HUES6 (cell line): ENCODE measurements at regions not wholly inside any gene's neighbourhood (a gene's known extent, or its start where the extent isn't known, plus 50 kb on each side); places are given as distances from the start of the nearest gene placed in this dataset.
"Not testable (repeated sequence)": the region's sequence is repeated elsewhere in the genome, so short reads cannot be mapped to it uniquely, and the experiment has no call there.

Experiments
- H3K27ac ChIP-seq: 2 replicates; pipeline ENCODE4 v1.7.0; 2013; ENCODE audit warnings: low read depth, mild to moderate bottlenecking, low read length, inconsistent platforms
- H3K27me3 ChIP-seq: 2 replicates; pipeline ENCODE4 v1.6.1; 2013; ENCODE audit warnings: low read length; ENCODE audit not compliant: control insufficient read depth, insufficient read depth
- H3K36me3 ChIP-seq: 2 replicates; pipeline ENCODE4 v1.6.1; 2013; ENCODE audit warnings: low read length; ENCODE audit not compliant: control insufficient read depth, insufficient read depth
- H3K4me1 ChIP-seq: 2 replicates; pipeline ENCODE4 v1.6.1; 2013; ENCODE audit warnings: low read length; ENCODE audit not compliant: control insufficient read depth, insufficient read depth
- H3K4me3 ChIP-seq: 2 replicates; pipeline ENCODE4 v1.5.1; 2013; ENCODE audit warnings: low read depth, low read length
- H3K9ac ChIP-seq: one replicate; pipeline ENCODE4 v1.6.1; 2013; ENCODE audit warnings: mild to moderate bottlenecking, low read length
- H3K9me3 ChIP-seq: 2 replicates; pipeline ENCODE4 v1.6.1; 2013; ENCODE audit warnings: low read depth, low read length; ENCODE audit not compliant: control insufficient read depth, insufficient read depth

DNA sequence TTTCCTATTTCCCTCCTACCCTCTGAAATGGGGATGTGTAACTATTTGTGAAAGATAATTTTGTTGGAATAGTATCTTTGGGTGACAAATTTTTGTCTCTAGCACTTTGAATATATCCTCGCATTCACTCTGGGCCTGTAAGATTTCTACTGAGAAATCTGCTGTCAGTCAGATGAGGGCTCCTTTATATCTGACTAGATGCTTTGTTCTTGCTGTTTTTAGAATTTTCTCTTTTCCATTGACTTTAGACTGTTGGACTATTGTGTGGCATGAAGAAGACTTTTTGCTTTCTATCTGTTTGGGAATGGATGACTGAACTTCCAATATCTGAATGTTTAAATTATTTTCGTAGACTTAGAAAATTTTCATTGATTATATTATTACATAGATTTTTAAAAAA, 54.2 kb upstream of the GRID2 start:
- Histone ChIP-seq H3K27ac (no peak overlapping the region), H3K36me3 (no peaks in the 10 kb centered on the region), H3K9me3 (peaks cover 49% of the 10 kb centered on the region), H3K4me1 (no peaks in the 10 kb centered on the region), H3K27me3 (no peaks in the 10 kb centered on the region; the same call in 1 of the 2 replicates), H3K4me3 (no peak overlapping the region), H3K9ac (no peak overlapping the region)

DNA sequence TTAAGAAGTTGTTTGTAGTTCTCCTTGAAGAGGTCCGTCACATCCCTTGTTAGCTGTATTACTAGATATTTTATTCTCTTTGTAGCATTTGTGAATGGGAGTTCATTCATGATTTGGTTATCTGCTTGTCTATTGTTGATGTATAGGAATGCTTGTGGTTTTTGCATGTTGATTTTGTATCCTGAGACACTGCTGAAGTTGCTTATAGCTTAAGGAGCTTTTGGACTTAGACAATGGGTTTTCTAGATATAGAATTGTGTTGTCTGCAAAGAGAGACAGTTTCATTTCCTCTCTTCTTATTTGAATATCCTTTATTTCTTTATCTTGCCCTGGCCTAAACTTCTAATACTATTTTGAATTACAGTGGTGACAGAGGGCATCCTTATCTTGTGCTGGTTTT, 52.1 kb upstream of the GRID2 start:
- Histone ChIP-seq H3K36me3 (no peaks in the 10 kb centered on the region; the same call in 1 of the 2 replicates), H3K4me1 (no peaks in the 10 kb centered on the region), H3K27ac (no peak overlapping the region), H3K9ac (no peak overlapping the region), H3K27me3 (no peaks in the 10 kb centered on the region; the same call in 1 of the 2 replicates), H3K9me3 (peaks cover 65% of the 10 kb centered on the region), H3K4me3 (no peak overlapping the region)

DNA sequence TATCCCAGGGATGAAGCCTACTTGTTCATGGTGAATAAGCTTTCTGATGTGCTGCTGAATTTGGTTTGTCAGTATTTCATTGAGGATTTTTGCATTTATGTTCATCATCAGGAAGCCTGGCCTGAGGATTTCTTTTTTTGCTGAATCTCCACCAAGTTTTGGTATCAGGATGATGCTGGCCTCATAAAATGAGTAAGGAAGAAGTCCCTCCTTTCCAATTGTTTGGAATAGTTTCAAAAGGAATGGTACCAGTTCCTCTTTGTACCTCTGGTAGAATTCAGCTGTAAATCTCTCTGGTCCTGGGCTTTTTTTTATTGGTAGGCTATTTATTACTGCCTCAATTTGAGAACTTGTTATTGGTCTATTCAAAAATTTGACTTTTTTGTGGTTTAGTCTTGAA, 51.4 kb upstream of the GRID2 start:
- not testable (repeated sequence) for H3K36me3 ChIP-seq
- H3K9me3 ChIP-seq = peaks cover 70% of the 10 kb centered on the region

DNA sequence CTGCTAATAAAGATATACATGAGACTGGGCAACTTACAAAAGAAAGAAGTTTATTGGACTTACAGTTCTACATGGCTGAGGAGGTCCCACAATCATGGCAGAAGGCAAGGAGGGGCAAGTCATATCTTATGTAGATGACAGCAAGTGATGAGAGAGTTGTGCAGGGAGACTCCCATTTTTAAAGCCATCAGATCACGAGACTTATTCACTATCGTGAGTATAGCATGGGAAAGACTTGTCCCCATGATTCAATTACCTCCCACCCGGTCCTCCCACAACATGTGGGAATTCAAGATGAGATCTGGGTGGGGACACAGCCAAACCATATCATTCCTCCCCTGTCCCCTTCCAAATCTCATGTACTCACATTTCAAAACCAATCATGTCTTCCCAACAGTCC, 50.9 kb upstream of the GRID2 start:
- peaks cover 70% of the 10 kb centered on the region for H3K9me3 ChIP-seq
- no peaks in the 10 kb centered on the region; the same call in 1 of the 2 replicates for H3K27me3 ChIP-seq
- H3K4me3 ChIP-seq = no peak overlapping the region
- H3K9ac ChIP-seq = no peak overlapping the region
- no peak overlapping the region for H3K27ac ChIP-seq
- H3K4me1 ChIP-seq = no peaks in the 10 kb centered on the region
- H3K36me3 ChIP-seq = peaks cover 8% of the 10 kb centered on the region; the same call in 1 of the 2 replicates

More for the DNA sequence above, 51.4 kb upstream of the GRID2 start:
- H3K4me1 ChIP-seq, H3K9ac ChIP-seq, H3K4me3 ChIP-seq, H3K27ac ChIP-seq, H3K27me3 ChIP-seq: not testable (repeated sequence)

DNA sequence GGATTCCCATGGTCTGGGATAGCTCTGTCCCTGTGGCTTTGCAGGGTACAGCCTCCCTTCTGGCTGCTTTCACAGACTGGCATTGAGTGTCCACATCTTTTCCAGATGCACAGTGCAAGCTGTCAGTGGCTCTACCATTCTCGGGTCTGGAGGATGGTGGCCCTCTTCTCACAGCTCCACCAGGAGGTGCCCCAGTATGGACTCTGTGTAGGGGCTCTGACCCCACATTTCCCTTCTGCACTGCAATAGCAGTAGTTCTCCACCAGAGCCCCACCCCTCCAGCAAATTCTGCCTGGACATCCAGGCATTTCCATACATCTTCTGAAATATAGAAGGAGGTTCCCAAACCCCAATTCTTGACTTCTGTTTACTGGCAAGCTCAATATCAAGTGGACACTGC, 50.2 kb upstream of the GRID2 start:
- Histone ChIP-seq H3K9me3 (peaks cover 67% of the 10 kb centered on the region), H3K27ac (no peak overlapping the region)

More for the DNA sequence above, 50.2 kb upstream of the GRID2 start:
- Histone ChIP-seq H3K27me3 (no peaks in the 10 kb centered on the region), H3K9ac (no peak overlapping the region), H3K4me1 (no peaks in the 10 kb centered on the region), H3K4me3 (no peak overlapping the region), H3K36me3 (peaks cover 15% of the 10 kb centered on the region)
